Activated naive CD8-positive, alpha-beta T cell treated with anti-CD3 and anti-CD28 coated beads, Interleukin-2, amount 10 ng/mL, durations not matched to agents 7 days and 5 days (primary cell): ENCODE measurements at regions not wholly inside any gene's neighbourhood (a gene's known extent, or its start where the extent isn't known, plus 50 kb on each side); places are given as distances from the start of the nearest gene placed in this dataset.

ENCODE experiments used
- ATAC-seq: fragments of 150-1000 bp; cut with Tn5 transposase; one replicate; pipeline ENCODE4 v1.10.0; 2021; ENCODE audit warnings: low read depth, moderate library complexity
- POLR2A ChIA-PET: fragments of 350-600 bp; sonication (Branson Sonifier 250); formaldehyde crosslinking; loops from one replicate; lab custom pipeline; 2021; ENCODE audit warnings: antibody characterized with exemption; lab: Charles Lee
- DNase-seq: peaks from one replicate; pipeline ENCODE4 v3.0.0; 2021
- H3K27ac Mint-ChIP-seq: one replicate; pipeline ENCODE4 v1.8.0; 2022; ENCODE audit warnings: mild to moderate bottlenecking, mixed read lengths
- H3K27me3 Mint-ChIP-seq: one replicate; pipeline ENCODE4 v1.8.0; 2022; ENCODE audit warnings: mild to moderate bottlenecking, moderate library complexity, mixed read lengths
- H3K36me3 Mint-ChIP-seq: one replicate; pipeline ENCODE4 v1.8.0; 2021; ENCODE audit warnings: mild to moderate bottlenecking, mixed read lengths
- H3K4me1 Mint-ChIP-seq: one replicate; pipeline ENCODE4 v1.8.0; 2021; ENCODE audit warnings: mixed read lengths
- H3K4me3 Mint-ChIP-seq: one replicate; pipeline ENCODE4 v1.8.0; 2022; ENCODE audit warnings: mild to moderate bottlenecking, moderate library complexity, mixed read lengths
- H3K9me3 Mint-ChIP-seq: one replicate; pipeline ENCODE4 v1.8.0; 2021; ENCODE audit warnings: mixed read lengths

DNA sequence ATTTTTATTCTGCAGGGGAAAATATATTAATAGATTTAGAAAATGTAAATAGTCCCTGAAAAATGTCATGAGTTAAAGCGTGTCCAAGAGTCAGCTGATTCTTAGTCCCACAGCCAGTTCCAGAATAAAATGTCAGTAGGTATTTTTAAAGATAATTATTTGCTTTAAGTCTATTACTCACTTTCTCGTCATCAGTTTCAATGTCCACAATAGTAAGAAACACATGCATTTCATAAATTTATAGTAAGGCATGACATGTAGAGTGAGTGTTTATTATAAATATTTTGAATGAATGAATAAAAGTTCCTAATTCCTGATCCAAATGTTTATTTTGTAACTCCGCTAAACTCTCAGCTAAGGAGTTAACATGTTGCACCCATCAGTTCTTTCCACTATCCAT is 1044.0 kb upstream of the PIK3C3 start:
- Mint-ChIP-seq H3K27me3 (no peaks in the 10 kb centered on the region), H3K27ac (no peak overlapping the region), H3K4me1 (no peaks in the 10 kb centered on the region), H3K4me3 (no peak overlapping the region), H3K36me3 (no peaks in the 10 kb centered on the region), H3K9me3 (peaks cover 2% of the 10 kb centered on the region)
- POLR2A ChIA-PET = no interaction called here
- ATAC-seq (no peak), DNase-seq (no peak)

- POLR2A ChIA-PET = no interaction called here
Observed at GRCh38 chr18:40907842-40908241, 1047.2 kb upstream of the PIK3C3 start.

DNA sequence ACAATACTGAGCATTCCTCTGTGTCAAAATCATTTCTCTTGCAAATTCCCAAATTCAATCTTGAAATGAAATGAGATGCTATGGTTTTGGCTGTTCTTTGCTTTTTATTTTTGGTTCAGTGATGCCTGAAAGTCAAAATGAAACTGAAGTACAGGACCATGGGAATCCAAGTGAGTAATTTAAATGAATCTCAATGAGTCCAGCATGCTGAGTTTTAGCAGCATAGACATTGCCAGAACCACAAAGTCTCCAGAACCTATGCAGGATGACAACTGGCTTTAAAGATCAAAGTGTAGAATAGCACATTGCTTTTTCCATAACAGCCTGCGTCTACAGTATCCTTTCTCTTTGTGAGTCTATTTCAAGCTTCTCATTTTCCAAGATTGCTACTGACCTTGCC is 1050.7 kb upstream of the PIK3C3 start:
- Mint-ChIP-seq H3K4me1 (no peaks in the 10 kb centered on the region), H3K36me3 (no peaks in the 10 kb centered on the region), H3K27ac (no peak overlapping the region), H3K4me3 (no peak overlapping the region), H3K27me3 (no peaks in the 10 kb centered on the region), H3K9me3 (peaks cover 4% of the 10 kb centered on the region)
- DNase-seq (no peak), ATAC-seq (no peak)
- POLR2A ChIA-PET = no interaction called here

More at GRCh38 chr18:40907842-40908241, 1047.2 kb upstream of the PIK3C3 start:
- no peaks in the 10 kb centered on the region for H3K27me3 Mint-ChIP-seq
- H3K36me3 Mint-ChIP-seq = no peaks in the 10 kb centered on the region
- no peaks in the 10 kb centered on the region for H3K4me1 Mint-ChIP-seq
- ATAC-seq (no peak), DNase-seq (no peak)
- no peak overlapping the region for H3K4me3 Mint-ChIP-seq
- H3K27ac Mint-ChIP-seq = no peak overlapping the region
- peaks cover 2% of the 10 kb centered on the region for H3K9me3 Mint-ChIP-seq

- Mint-ChIP-seq H3K9me3 (peaks cover 2% of the 10 kb centered on the region), H3K4me1 (no peaks in the 10 kb centered on the region), H3K4me3 (no peak overlapping the region), H3K36me3 (no peaks in the 10 kb centered on the region), H3K27ac (no peak overlapping the region), H3K27me3 (no peaks in the 10 kb centered on the region)
- ATAC-seq (no peak), DNase-seq (no peak)
- POLR2A ChIA-PET = no interaction called here
Observed at GRCh38 chr18:40902436-40902835, 1052.6 kb upstream of the PIK3C3 start.

DNA sequence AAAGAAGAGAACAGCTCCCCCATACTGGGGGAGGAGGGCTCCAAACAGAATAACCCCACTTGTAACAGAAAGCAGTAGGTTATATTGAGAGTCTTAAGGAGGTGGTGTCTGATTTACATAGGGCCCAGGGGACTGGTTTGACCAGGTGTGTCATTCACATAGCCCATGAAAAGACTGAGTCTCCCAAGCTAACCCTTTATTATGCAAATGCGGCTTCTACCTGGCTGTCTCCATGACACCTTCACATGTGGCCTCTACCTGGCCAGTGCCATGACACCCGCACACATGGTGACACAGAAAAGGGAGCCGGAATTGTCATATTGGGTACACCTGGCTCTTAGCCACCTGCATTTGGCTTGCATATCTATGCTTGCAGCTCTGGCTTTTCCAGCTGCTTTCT is 1057.2 kb upstream of the PIK3C3 start:
- no peaks in the 10 kb centered on the region for H3K36me3 Mint-ChIP-seq
- peaks cover 2% of the 10 kb centered on the region for H3K9me3 Mint-ChIP-seq
- H3K4me1 Mint-ChIP-seq = no peaks in the 10 kb centered on the region
- POLR2A ChIA-PET = no interaction called here
- DNase-seq (no peak), ATAC-seq (no peak)
- H3K27ac Mint-ChIP-seq = no peak overlapping the region
- no peaks in the 10 kb centered on the region for H3K27me3 Mint-ChIP-seq
- H3K4me3 Mint-ChIP-seq = no peak overlapping the region

GRCh38 chr18:40883271-40883670 is 1071.8 kb upstream of the PIK3C3 start:
- H3K27ac Mint-ChIP-seq = no peak overlapping the region
- POLR2A ChIA-PET = no interaction called here
- H3K9me3 Mint-ChIP-seq = peaks cover 2% of the 10 kb centered on the region
- H3K27me3 Mint-ChIP-seq = no peaks in the 10 kb centered on the region
- ATAC-seq (no peak), DNase-seq (no peak)
- H3K4me3 Mint-ChIP-seq = no peak overlapping the region
- no peaks in the 10 kb centered on the region for H3K36me3 Mint-ChIP-seq
- no peaks in the 10 kb centered on the region for H3K4me1 Mint-ChIP-seq

DNA sequence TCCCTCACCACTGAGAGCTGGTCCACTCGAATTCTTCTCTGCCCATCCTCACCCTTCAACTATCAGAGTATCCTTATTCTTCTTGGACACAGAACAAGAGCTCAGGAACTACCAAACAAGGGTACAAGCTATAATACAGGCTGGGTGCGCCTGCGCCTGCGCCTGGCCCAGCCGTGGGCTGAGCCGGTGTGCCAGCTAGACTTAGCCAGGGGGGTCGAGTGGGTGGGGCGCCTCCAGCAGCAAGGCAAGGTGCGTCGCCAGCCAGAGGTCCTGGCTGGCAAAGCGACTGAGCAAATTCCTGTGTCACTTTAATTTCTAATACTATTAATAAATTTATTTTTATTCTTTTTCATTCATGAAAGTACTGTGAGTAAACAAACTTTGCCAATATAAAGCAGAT is 1072.6 kb upstream of the PIK3C3 start:
- Mint-ChIP-seq H3K9me3 (peaks cover 2% of the 10 kb centered on the region), H3K4me3 (no peak overlapping the region), H3K36me3 (no peaks in the 10 kb centered on the region), H3K4me1 (no peaks in the 10 kb centered on the region), H3K27ac (no peak overlapping the region), H3K27me3 (no peaks in the 10 kb centered on the region)
- POLR2A ChIA-PET = no interaction called here
- no peak for ATAC-seq
- no peak for DNase-seq

GRCh38 chr18:40878371-40878770 is 1076.7 kb upstream of the PIK3C3 start:
- H3K27me3 Mint-ChIP-seq = no peaks in the 10 kb centered on the region
- ATAC-seq (no peak), DNase-seq (no peak)
- H3K36me3 Mint-ChIP-seq = no peaks in the 10 kb centered on the region
- no peak overlapping the region for H3K4me3 Mint-ChIP-seq
- no peak overlapping the region for H3K27ac Mint-ChIP-seq
- H3K4me1 Mint-ChIP-seq = no peaks in the 10 kb centered on the region
- peaks cover 2% of the 10 kb centered on the region for H3K9me3 Mint-ChIP-seq
- POLR2A ChIA-PET = no interaction called here

GRCh38 chr18:40877096-40877495 is 1077.9 kb upstream of the PIK3C3 start:
- H3K27me3 Mint-ChIP-seq = no peaks in the 10 kb centered on the region
- H3K27ac Mint-ChIP-seq = no peak overlapping the region
- POLR2A ChIA-PET = no interaction called here
- H3K9me3 Mint-ChIP-seq = peaks cover 2% of the 10 kb centered on the region
- DNase-seq (no peak), ATAC-seq (no peak)
- H3K4me3 Mint-ChIP-seq = no peak overlapping the region
- no peaks in the 10 kb centered on the region for H3K36me3 Mint-ChIP-seq
- no peaks in the 10 kb centered on the region for H3K4me1 Mint-ChIP-seq

GRCh38 chr18:40875101-40875615 is 1079.9 kb upstream of the PIK3C3 start:
- Mint-ChIP-seq H3K27me3 (no peaks in the 10 kb centered on the region), H3K4me1 (no peaks in the 10 kb centered on the region), H3K36me3 (no peaks in the 10 kb centered on the region), H3K4me3 (no peak overlapping the region), H3K27ac (no peak overlapping the region), H3K9me3 (peaks cover 3% of the 10 kb centered on the region)
- POLR2A ChIA-PET = no interaction called here
- DNase-seq = no peak
- ATAC-seq = no peak

GRCh38 chr18:40874233-40874632 is 1080.8 kb upstream of the PIK3C3 start:
- DNase-seq = no peak
- no peaks in the 10 kb centered on the region for H3K4me1 Mint-ChIP-seq

GRCh38 chr18:40868110-40868858 is 1086.8 kb upstream of the PIK3C3 start:
- Mint-ChIP-seq H3K27me3 (no peaks in the 10 kb centered on the region), H3K4me3 (no peak overlapping the region), H3K27ac (no peak overlapping the region), H3K36me3 (no peaks in the 10 kb centered on the region), H3K9me3 (peaks cover 1% of the 10 kb centered on the region), H3K4me1 (no peaks in the 10 kb centered on the region)
- ATAC-seq = no peak
- no peak for DNase-seq
- POLR2A ChIA-PET = no interaction called here

More at GRCh38 chr18:40874233-40874632, 1080.8 kb upstream of the PIK3C3 start:
- POLR2A ChIA-PET = no interaction called here
- Mint-ChIP-seq H3K27me3 (no peaks in the 10 kb centered on the region), H3K9me3 (peaks cover 1% of the 10 kb centered on the region), H3K36me3 (no peaks in the 10 kb centered on the region), H3K27ac (no peak overlapping the region), H3K4me3 (no peak overlapping the region)
- no peak for ATAC-seq

DNA sequence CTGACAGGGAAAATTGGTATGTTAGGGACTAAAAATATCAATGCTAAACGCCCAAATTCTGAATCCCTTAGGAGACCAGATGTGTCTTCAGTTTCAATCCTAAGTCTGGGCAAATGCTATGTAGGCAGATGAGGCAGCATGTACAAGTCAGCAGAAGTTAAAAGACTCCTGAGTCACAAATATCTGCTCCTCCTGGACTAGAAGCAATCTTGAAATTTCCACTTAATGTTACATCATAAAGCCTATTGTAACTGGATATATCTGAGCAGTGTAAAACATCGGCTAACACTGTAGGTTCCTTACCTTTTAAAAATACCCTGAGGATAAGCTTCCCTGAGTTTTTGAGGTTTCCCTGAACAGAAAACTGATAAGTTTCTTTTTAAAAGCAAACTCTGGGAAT is 1087.6 kb upstream of the PIK3C3 start:
- DNase-seq = no peak
- H3K4me3 Mint-ChIP-seq = no peak overlapping the region
- H3K9me3 Mint-ChIP-seq = peaks cover 1% of the 10 kb centered on the region
- H3K27ac Mint-ChIP-seq = no peak overlapping the region
- no peaks in the 10 kb centered on the region for H3K27me3 Mint-ChIP-seq
- POLR2A ChIA-PET = no interaction called here
- ATAC-seq = no peak
- no peaks in the 10 kb centered on the region for H3K4me1 Mint-ChIP-seq
- no peaks in the 10 kb centered on the region for H3K36me3 Mint-ChIP-seq

DNA sequence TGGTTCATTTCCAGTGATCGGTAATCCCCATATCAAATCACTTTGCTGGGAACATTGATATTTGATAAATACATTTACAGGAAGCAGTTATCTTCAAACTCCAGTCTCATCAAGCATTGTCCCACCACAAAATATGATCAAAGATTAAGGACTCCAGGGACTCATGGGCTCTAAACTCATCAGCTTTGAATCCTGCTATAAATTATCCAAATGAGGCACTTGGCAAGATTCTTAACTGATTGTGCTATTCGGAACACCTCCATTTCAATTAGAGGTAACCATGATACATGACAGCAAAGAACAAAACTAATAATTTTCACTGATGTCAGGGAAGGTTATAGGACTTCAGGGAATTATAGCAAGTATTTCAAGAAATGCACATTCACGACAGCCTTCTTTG is 1088.1 kb upstream of the PIK3C3 start:
- peaks cover 1% of the 10 kb centered on the region for H3K9me3 Mint-ChIP-seq
- POLR2A ChIA-PET = no interaction called here
- H3K27me3 Mint-ChIP-seq = no peaks in the 10 kb centered on the region
- no peaks in the 10 kb centered on the region for H3K36me3 Mint-ChIP-seq
- no peak overlapping the region for H3K27ac Mint-ChIP-seq
- no peak overlapping the region for H3K4me3 Mint-ChIP-seq
- H3K4me1 Mint-ChIP-seq = no peaks in the 10 kb centered on the region
- DNase-seq (no peak), ATAC-seq (no peak)
